ENCODE measurements at regions not wholly inside any gene's neighbourhood (a gene's known extent, or its start where the extent isn't known, plus 50 kb on each side); places are given as distances from the start of the nearest gene placed in this dataset.
"Not testable (repeated sequence)": the region's sequence is repeated elsewhere in the genome, so short reads cannot be mapped to it uniquely, and the experiment has no call there.

DNA sequence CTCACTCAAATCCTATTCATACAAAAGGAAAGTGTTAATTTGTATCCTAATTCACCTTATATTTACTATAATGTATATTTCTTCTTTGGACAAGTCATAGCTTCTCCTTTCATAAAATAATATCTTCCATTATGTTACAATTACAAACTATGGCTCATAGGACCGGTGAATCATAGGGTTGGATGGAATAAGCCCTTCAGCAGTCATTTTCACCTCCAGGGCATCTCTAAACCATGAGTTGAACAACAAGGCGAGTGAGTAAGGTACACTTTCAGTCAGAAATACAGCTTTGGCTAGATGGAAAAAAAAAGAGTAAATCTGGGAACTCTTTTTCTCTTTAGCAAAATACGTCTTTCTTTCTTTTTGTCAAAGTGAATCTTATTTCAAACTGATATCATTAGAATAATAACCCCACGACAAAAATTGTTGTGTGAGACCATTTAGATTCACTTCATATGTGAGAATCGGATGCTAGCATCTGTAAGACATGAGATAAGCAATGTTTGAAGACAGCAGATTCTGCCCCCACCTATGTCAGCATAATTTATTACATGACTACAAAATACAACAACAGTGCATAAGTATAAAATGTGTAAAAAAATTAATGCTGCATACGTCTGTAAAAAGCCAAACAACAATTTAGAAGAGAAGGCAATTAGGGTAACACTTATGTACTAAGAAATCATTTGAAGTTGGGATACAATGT, 184.4 kb upstream of the SLC38A2 start:
- DNase-seq (ENCODE audit: extremely low read depth in 1 of 11, low read depth in 9 of 11, low spot score in 4 of 11): no peak

- DNase-seq (ENCODE audit: extremely low read depth in 1 of 11, low read depth in 9 of 11, low spot score in 4 of 11): no peak
These were observed 183.6 kb upstream of the SLC38A2 start for GRCh38 chr12:46556105-46556559.

DNA sequence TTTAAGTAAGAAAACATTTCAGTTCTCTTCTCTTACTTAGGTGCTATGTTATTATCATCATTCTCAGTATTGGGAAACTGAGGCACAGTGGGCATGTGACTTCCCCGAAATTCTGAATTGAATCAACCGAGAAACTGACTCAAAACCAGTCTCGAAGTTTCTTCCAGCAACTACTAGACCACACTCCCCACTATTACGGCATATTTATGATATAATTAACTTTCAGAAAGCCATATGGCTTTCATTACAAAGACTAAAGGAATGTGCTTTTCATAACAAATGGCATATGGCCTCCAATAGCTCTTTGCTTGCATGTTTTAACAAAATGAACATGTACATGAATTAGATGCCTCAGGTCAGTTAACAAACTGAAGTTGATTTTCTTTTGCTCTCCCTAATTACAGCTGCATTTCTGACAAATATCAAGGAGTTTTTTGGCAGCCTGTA, 182.9 kb upstream of the SLC38A2 start:
- peak in 8 of 11 donors; percentile 24 to 56 (median 37) for DNase-seq (ENCODE audit: extremely low read depth in 1 of 11, low read depth in 9 of 11, low spot score in 4 of 11)

GRCh38 chr12:46554460-46554859, 181.9 kb upstream of the SLC38A2 start:
- DNase-seq (ENCODE audit: extremely low read depth in 1 of 11, low read depth in 9 of 11, low spot score in 4 of 11): no peak

DNA sequence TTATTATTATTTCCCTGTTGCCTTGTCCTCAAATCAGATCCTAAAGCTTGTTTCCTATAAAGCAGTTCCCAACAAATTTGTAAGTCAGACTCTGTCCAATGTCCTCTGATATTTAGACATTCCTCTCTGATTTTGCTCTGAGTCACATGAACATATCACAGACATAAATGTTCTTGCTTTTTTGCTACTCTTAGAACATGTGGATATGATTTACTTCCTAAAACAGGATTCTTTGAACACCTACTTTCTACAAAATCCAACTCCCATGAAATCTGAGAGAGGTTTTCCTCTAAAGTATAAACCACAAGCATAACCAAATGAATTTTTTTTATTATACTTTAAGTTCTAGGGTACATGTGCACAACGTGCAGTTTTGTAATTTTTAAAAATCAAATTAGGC, 181.3 kb upstream of the SLC38A2 start:
- no peak for DNase-seq (ENCODE audit: extremely low read depth in 1 of 11, low read depth in 9 of 11, low spot score in 4 of 11)

DNA sequence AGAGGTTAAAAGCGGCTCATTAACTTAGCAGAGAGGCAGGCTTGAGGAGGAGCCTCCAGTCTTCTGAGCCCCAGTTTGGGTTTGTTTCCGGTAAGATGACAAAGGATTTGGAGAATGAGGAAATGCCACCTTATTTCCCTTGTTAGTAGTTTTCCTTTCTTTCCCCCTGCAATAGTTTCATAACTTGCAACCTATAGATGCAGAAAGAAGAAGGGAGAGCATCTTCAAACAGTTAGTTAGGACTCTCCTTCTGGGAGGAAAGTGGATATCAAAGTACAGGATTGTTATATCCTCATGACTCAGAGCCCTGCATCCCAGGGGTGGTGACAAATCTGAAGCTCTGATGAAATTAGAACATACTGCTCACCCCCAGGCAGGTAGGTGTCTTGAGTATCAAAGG, 180.7 kb upstream of the SLC38A2 start:
- DNase-seq (ENCODE audit: extremely low read depth in 1 of 11, low read depth in 9 of 11, low spot score in 4 of 11): no peak

DNA sequence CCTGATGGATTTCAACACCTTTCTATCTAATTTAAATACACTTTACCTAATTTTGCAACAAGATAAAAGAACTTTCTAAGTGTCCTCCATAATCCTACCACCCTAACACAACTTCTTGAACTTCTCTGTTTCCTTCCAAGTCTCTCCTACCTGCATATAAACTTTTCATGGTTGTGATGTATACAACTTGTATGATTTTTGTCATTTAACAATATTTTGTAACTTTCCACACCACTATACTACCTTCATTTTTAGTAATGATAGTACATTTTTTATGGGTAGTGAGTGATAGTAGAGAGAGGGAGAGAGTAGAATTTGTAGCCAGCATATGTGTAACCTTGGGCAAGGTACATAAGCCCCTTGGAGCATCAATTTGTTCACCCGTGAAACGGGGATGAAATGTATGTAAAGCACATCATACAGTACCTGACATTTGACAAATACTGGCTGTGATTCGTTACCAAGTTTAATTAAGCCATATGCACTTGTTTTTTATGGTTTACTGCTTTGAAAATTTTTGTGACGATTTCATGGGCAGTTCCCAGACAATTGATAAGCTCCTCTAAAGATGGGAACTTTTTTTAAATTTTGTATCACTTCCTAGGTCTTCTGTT, 177.8 kb upstream of the SLC38A2 start:
- no peak for DNase-seq (ENCODE audit: extremely low read depth in 1 of 11, low read depth in 9 of 11, low spot score in 4 of 11)

DNA sequence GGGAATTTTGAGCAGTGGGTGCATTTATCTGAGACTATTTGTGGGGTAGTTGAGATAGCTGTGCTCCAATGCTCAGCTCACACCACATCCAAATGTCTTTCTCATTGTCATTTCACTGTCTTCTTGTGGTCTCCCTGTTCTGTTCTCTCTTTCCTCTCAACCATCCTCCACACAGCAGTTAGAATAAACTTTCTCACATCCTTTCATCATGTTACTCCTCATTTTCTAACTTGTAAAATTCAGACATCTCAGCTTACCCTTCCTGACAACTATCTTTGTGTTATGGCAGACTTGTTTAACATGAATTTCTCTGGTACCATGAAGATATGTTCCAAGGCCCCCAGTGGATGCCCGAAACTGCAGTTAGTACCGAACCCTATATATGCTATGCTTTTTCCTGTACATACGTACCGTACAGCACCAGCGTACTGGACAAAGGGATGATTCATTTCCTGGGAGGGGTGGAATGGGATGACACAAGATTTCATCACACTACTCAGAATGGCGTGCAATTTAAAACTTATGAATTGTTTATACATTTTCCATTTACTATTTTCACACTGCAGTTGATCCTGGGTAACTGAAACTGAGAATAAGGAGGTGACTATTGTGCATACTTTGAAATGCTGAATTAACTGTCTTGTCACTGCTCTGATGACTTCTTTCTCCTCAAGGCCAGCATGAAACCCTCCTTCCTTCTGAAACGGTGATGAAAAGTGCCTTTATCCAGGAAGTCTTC, 177.1 kb upstream of the SLC38A2 start:
- no peak for DNase-seq (ENCODE audit: extremely low read depth in 1 of 11, low read depth in 9 of 11, low spot score in 4 of 11)

- no peak for DNase-seq (ENCODE audit: extremely low read depth in 1 of 11, low read depth in 9 of 11, low spot score in 4 of 11)
These were observed 176.1 kb upstream of the SLC38A2 start for GRCh38 chr12:46548605-46549071.

GRCh38 chr12:46547421-46548354, 175.1 kb upstream of the SLC38A2 start:
- DNase-seq (ENCODE audit: extremely low read depth in 1 of 11, low read depth in 9 of 11, low spot score in 4 of 11): no peak

DNA sequence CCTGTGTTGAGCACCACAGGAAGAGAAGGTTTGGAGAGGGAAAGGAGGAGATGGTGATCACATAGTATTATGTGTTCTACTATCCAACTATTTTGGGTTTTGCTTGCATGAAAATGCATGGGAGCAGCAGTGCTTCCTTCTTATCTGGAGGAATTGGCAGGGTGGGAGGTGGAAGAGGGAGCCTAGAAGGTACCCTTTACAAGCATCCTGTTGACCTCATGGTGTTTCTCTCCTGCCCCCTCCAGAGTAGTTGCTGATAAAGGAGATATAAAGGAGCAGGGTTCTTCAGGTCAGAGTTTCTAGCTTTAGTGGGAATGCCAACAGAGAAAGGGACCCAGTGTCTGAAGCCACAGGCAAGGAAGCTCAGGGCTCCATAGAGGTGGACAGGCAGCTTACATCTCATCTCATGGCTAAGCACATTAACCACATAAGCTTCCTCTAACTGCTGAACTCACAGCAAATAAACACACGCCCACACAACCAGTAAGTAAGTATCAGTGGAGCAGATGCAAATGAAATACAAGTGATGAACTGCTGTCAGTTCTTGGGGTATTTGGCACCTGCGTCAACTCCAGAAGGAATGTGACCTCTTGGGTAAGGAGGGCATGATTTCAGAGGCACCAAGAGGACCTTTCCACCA, 174.2 kb upstream of the SLC38A2 start:
- DNase-seq (ENCODE audit: extremely low read depth in 1 of 11, low read depth in 9 of 11, low spot score in 4 of 11): no peak

DNA sequence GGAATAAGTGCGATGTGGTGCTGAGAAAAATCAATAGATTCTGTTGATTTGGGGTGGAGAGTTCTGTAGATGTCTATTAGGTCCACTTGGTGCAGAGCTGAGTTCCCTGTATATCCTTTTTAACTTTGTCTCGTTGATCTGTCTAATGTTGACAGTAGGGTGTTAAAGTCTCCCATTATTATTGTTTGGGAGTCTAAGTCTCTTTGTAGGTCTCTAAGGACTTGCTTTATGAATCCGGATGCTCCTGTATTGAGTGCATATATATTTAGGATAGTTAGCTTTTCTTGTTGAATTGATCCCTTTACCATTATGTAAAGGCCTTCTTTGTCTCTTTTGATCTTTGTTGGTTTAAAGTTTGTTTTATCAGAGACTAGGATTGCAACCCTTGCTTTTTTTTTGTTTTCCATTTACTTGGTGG, 170.8 kb upstream of the SLC38A2 start:
- not testable (repeated sequence) for DNase-seq (ENCODE audit: extremely low read depth in 1 of 11, low read depth in 9 of 11, low spot score in 4 of 11)

DNA sequence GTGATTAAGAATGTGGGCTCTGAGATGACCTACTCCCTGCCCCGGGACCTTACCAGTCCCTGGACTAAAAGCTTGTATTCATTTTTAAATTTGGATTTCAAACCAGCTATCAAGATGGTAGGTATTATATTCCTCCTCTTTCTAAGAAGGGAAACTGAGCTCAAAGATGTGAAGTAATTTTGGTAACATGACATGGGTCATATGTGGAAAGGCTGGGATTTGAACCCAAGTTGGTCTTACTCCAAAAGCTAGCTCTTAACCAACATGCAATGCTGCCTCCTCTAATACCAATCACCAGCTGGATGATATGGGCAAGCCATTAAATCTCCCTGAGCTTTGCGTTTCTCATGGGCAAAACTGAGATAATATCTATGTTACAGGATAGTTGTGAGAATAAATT, 166.4 kb upstream of the SLC38A2 start:
- DNase-seq (ENCODE audit: extremely low read depth in 1 of 11, low read depth in 9 of 11, low spot score in 4 of 11): no peak

- no peak for DNase-seq (ENCODE audit: extremely low read depth in 1 of 11, low read depth in 9 of 11, low spot score in 4 of 11)
These were observed 164.9 kb upstream of the SLC38A2 start for GRCh38 chr12:46537387-46537955.

DNA sequence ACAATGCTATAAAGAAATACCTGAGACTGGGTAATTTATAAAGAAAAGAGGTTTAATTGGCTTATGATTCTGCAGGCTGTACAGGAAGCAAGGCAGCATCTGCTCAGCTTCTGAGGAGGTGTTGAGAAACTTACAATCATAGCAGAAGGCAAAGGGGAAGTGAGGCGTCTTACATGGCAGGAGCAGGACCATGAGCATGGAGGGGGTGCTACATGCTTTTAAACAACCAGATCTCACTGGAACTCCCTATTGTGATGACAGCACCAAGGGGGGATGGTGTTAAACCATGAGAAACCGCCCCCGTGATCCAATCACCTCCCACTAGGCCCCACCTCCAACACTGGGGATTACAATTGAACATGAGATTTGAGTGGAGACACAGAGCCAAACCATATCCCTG, 163.7 kb upstream of the SLC38A2 start:
- DNase-seq (ENCODE audit: extremely low read depth in 1 of 11, low read depth in 9 of 11, low spot score in 4 of 11): not testable (repeated sequence)

- no peak for DNase-seq (ENCODE audit: extremely low read depth in 1 of 11, low read depth in 9 of 11, low spot score in 4 of 11)
These were observed 163.3 kb upstream of the SLC38A2 start for GRCh38 chr12:46535907-46536306.

GRCh38 chr12:46535376-46535775, 162.8 kb upstream of the SLC38A2 start:
- DNase-seq (ENCODE audit: extremely low read depth in 1 of 11, low read depth in 9 of 11, low spot score in 4 of 11): no peak

GRCh38 chr12:46534327-46534840, 161.8 kb upstream of the SLC38A2 start:
- no peak for DNase-seq (ENCODE audit: extremely low read depth in 1 of 11, low read depth in 9 of 11, low spot score in 4 of 11)
